Neuronal stem cell (in vitro differentiated cells): ENCODE measurements at regions not wholly inside any gene's neighbourhood (a gene's known extent, or its start where the extent isn't known, plus 50 kb on each side); places are given as distances from the start of the nearest gene placed in this dataset.

Source experiments
- DNase-seq: peaks from one replicate; pipeline ENCODE4 v3.0.0-alpha.2; 2013; ENCODE audit warnings: low spot score
- H2AFZ ChIP-seq: one replicate; pipeline ENCODE4 v1.6.1; 2013; ENCODE audit warnings: mild to moderate bottlenecking, low read length, inconsistent platforms
- H2AK5ac ChIP-seq: 2 replicates; pipeline ENCODE4 v1.6.1; 2013; ENCODE audit warnings: low read depth, mild to moderate bottlenecking, inconsistent platforms, low read length, moderate library complexity, mixed read lengths
- H2BK120ac ChIP-seq: 2 replicates; pipeline ENCODE4 v1.6.1; 2013; ENCODE audit warnings: low read depth, mild to moderate bottlenecking, inconsistent platforms, low read length, moderate library complexity, mixed read lengths
- H2BK12ac ChIP-seq: one replicate; pipeline ENCODE4 v1.6.1; 2013; ENCODE audit warnings: low read length, inconsistent platforms
- H2BK15ac ChIP-seq: 2 replicates; pipeline ENCODE4 v1.6.1; 2013; ENCODE audit warnings: mild to moderate bottlenecking, low read length, inconsistent platforms, mixed read lengths
- H2BK5ac ChIP-seq: one replicate; pipeline ENCODE4 v1.6.1; 2013; ENCODE audit warnings: inconsistent platforms, mild to moderate bottlenecking, low read length, moderate library complexity
- H3K14ac ChIP-seq: one replicate; pipeline ENCODE4 v1.6.1; 2013; ENCODE audit warnings: low read length, inconsistent platforms
- H3K18ac ChIP-seq: 2 replicates; pipeline ENCODE4 v1.6.1; 2013; ENCODE audit warnings: low read length, inconsistent platforms
- H3K23ac ChIP-seq: 2 replicates; pipeline ENCODE4 v1.6.1; 2013; ENCODE audit warnings: low read depth, mild to moderate bottlenecking, mixed read lengths, low read length, inconsistent platforms; ENCODE audit not compliant: poor library complexity
- H3K27ac ChIP-seq: replicated peaks from 3 replicates; pipeline ENCODE4 v1.5.1; 2013; ENCODE audit warnings: low read length, inconsistent platforms
- H3K27me3 ChIP-seq, 3 experiments: 2 replicates each; pipeline ENCODE4 v1.6.1; 2013; ENCODE audit warnings: low read length in 3 of 3, mild to moderate bottlenecking in 2 of 3, inconsistent platforms in 1 of 3, low read depth in 1 of 3, mixed read lengths in 1 of 3, moderate library complexity in 1 of 3; ENCODE audit not compliant: control insufficient read depth in 3 of 3, insufficient read depth in 3 of 3
- H3K36me3 ChIP-seq, 2 donors: replicated peaks in 1 of 2; 2 replicates each; pipeline ENCODE4 v1.6.1; 2013; ENCODE audit warnings: low read length in 2 of 2; ENCODE audit not compliant: control insufficient read depth in 2 of 2, insufficient read depth in 2 of 2
- H3K4ac ChIP-seq: 2 replicates; pipeline ENCODE4 v1.6.1; 2013; ENCODE audit warnings: inconsistent platforms, mild to moderate bottlenecking, low read length, moderate library complexity
- H3K4me1 ChIP-seq, 2 donors: 1 replicate in 1 of 2; 2 replicates in 1 of 2; pipeline ENCODE4 v1.6.1; 2013; ENCODE audit warnings: low read length in 2 of 2, low read depth in 1 of 2; ENCODE audit not compliant: control insufficient read depth in 2 of 2, insufficient read depth in 1 of 2
- H3K4me2 ChIP-seq: one replicate; pipeline ENCODE4 v1.6.1; 2013; ENCODE audit warnings: mild to moderate bottlenecking, low read length, inconsistent platforms; ENCODE audit not compliant: insufficient read depth, poor library complexity, severe bottlenecking
- H3K4me3 ChIP-seq, 2 donors: 2 replicates each; pipeline ENCODE4 v1.5.1; 2013; ENCODE audit warnings: low read length in 2 of 2, mild to moderate bottlenecking in 2 of 2, inconsistent platforms in 1 of 2, moderate library complexity in 1 of 2
- H3K79me1 ChIP-seq: one replicate; pipeline ENCODE4 v1.6.1; 2013; ENCODE audit warnings: low read depth, mild to moderate bottlenecking, inconsistent platforms, low read length, moderate library complexity
- H3K9ac ChIP-seq: one replicate; pipeline ENCODE4 v1.6.1; 2013; ENCODE audit warnings: mild to moderate bottlenecking, low read depth, low read length, inconsistent platforms; ENCODE audit not compliant: poor library complexity
- H3K9me3 ChIP-seq, 2 donors: replicated peaks in 1 of 2; 2 replicates each; pipeline versions ENCODE3 to v1.6.1; 2013; ENCODE audit warnings: low read length in 2 of 2, mild to moderate bottlenecking in 2 of 2, inconsistent platforms in 1 of 2, low read depth in 1 of 2, mixed read lengths in 1 of 2, moderate library complexity in 1 of 2; ENCODE audit not compliant: control insufficient read depth in 2 of 2, insufficient read depth in 1 of 2
- H4K8ac ChIP-seq: one replicate; pipeline ENCODE4 v1.6.1; 2013; ENCODE audit warnings: low read depth, mild to moderate bottlenecking, inconsistent platforms, low read length, moderate library complexity
- H4K91ac ChIP-seq: one replicate; pipeline ENCODE4 v1.6.1; 2013; ENCODE audit warnings: low read length, low read depth, mild to moderate bottlenecking, inconsistent platforms; ENCODE audit not compliant: poor library complexity
- WGBS, 2 donors: extraction: QIAGEN DNeasy Blood & Tissue Kit; methylation state at CpG; one replicate each; pipeline ENCODE4 v1.1.7; 2013; ENCODE audit warnings: missing lambda C conversion rate in 2 of 2, mixed read lengths in 1 of 2; ENCODE audit not compliant: insufficient read length in 2 of 2, insufficient replicate concordance in 1 of 2; ENCODE audit errors: extremely low coverage in 2 of 2; 5-methylcytosine and 5-hydroxymethylcytosine counted together

DNA sequence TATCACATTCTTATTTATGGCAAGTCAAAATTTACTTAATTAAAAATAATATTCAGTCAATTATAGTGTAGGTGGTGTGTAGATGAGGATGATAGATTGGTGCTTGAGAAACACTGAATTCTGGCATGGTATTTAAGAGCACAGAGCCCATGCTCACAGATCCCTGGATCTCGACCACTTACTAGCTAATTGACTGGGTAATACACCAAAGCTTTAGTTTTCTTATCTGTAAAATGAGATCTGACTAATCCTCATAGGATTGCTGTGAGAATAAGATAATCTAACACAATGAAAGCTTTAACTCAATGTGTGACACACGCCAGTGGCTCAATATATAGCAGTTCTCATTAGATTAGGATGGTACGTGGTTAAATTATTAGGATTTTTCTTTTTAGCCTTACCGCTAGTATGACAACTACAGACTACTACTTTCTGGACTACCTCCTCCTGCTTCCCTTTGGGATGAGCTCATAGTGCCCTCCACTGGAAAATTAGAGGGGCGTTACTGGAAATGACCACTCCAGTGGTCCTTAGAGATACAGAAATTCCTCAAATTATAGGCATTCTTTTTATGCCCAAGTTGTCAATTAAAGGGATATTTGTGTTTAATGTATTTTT is 482.8 kb upstream of the TBX3 start:
- no peaks in the 10 kb centered on the region for H3K79me1 ChIP-seq
- H3K23ac ChIP-seq, result no peak overlapping the region
- H3K9me3 ChIP-seq, result no peaks in the 10 kb centered on the region
- no peak overlapping the region for H2BK12ac ChIP-seq
- no peak overlapping the region for H3K18ac ChIP-seq
- no peak overlapping the region for H2AK5ac ChIP-seq
- H3K4me2 ChIP-seq, result no peak overlapping the region
- peaks cover 0 to 4% of the 10 kb centered on the region in 2 donors for H3K4me1 ChIP-seq
- H3K27ac ChIP-seq, result no peak overlapping the region
- H3K4me3 ChIP-seq, result no peak overlapping the region
- H4K8ac ChIP-seq, result no peak overlapping the region
- no peak overlapping the region for H2BK15ac ChIP-seq
- H3K14ac ChIP-seq, result no peak overlapping the region
- no peak overlapping the region for H3K4ac ChIP-seq
- no peak overlapping the region for H4K91ac ChIP-seq
- H3K36me3 ChIP-seq, result no peaks in the 10 kb centered on the region
- DNase-seq, result no peak
- no peak overlapping the region for H2AFZ ChIP-seq
- no peak overlapping the region for H2BK5ac ChIP-seq
- H2BK120ac ChIP-seq, result no peak overlapping the region
- no peaks in the 10 kb centered on the region for H3K27me3 ChIP-seq
- no CpG with 5 or more reads among the region's 5 CpGs for WGBS, 2 donors
- H3K9ac ChIP-seq, result no peak overlapping the region

GRCh38 chr12:115163710-115164109 is 479.7 kb upstream of the TBX3 start:
- Histone ChIP-seq H2AFZ (no peak overlapping the region), H3K27me3 (no peaks in the 10 kb centered on the region), H2BK120ac (no peak overlapping the region), H3K27ac (no peak overlapping the region), H2BK5ac (no peak overlapping the region), H3K79me1 (no peaks in the 10 kb centered on the region), H3K4ac (no peak overlapping the region), H3K36me3 (no peaks in the 10 kb centered on the region), H3K14ac (no peak overlapping the region), H3K23ac (no peak overlapping the region), H3K4me1 (peaks cover 0 to 4% of the 10 kb centered on the region in 2 donors), H4K91ac (no peak overlapping the region), H2BK12ac (no peak overlapping the region), H3K4me2 (no peak overlapping the region), H3K9ac (no peak overlapping the region), H2BK15ac (no peak overlapping the region), H3K18ac (no peak overlapping the region), H4K8ac (no peak overlapping the region), H3K4me3 (no peak overlapping the region), H2AK5ac (no peak overlapping the region), H3K9me3 (no peaks in the 10 kb centered on the region)
- DNase-seq, result peak; percentile 59
- WGBS, 2 donors, result no CpG with 5 or more reads among the region's 8 CpGs

DNA sequence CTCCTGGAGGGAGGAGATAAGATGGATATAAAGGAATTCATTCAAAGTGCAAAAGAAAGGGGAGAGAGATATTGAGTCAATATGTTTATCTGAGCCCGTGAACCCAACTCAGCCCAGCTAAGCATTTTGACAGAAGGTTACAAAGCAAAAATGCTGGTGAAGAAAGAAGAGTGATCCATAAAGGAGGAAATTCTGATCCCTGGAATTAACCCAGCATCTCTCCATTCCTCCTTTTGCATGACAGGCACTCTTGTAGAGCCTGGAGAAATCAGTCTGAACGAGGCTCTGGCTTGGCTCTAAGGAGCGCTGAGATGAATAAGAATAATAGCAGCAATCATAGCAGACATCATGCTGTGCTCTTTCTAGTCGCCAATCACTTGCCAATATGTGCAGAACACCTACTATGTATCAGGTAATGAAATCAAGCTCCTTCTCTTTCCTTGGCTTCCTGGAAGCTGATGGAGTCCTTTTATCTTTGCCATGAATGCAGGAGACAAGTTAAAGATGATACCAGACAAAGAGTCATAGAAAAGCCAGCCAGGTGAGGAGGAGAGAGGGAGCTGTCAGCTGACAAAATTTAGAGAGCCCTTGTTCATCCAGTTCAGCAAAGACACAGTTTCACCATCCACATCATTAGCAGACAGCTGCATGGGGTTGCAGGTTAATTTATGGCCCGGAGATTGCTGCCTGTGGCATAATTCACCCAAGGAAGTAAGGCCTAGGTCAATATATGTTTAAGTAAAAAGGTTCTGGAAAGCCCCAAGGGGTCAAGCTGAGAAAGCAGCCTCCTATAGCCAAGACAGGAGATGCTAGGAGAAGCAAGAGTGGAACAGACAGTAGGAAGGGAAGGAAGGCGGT is 476.5 kb upstream of the TBX3 start:
- no CpG with 5 or more reads among the region's 6 CpGs for WGBS, 2 donors
- H4K91ac ChIP-seq, result no peak overlapping the region
- no peak overlapping the region for H3K4me2 ChIP-seq
- no peak overlapping the region for H3K23ac ChIP-seq
- H2AK5ac ChIP-seq, result no peak overlapping the region
- H3K4me1 ChIP-seq, result peaks cover 0 to 4% of the 10 kb centered on the region in 2 donors
- H3K4me3 ChIP-seq, result no peak overlapping the region
- H2BK120ac ChIP-seq, result no peak overlapping the region
- no peaks in the 10 kb centered on the region for H3K9me3 ChIP-seq
- H2BK5ac ChIP-seq, result no peak overlapping the region
- no peak overlapping the region for H3K14ac ChIP-seq
- no peak overlapping the region for H3K4ac ChIP-seq
- DNase-seq, result no peak
- no peaks in the 10 kb centered on the region for H3K36me3 ChIP-seq
- H2BK15ac ChIP-seq, result no peak overlapping the region
- no peaks in the 10 kb centered on the region for H3K27me3 ChIP-seq
- no peak overlapping the region for H3K9ac ChIP-seq
- no peaks in the 10 kb centered on the region for H3K79me1 ChIP-seq
- H3K27ac ChIP-seq, result no peak overlapping the region
- H4K8ac ChIP-seq, result no peak overlapping the region
- H3K18ac ChIP-seq, result no peak overlapping the region
- no peak overlapping the region for H2BK12ac ChIP-seq
- no peak overlapping the region for H2AFZ ChIP-seq

DNA sequence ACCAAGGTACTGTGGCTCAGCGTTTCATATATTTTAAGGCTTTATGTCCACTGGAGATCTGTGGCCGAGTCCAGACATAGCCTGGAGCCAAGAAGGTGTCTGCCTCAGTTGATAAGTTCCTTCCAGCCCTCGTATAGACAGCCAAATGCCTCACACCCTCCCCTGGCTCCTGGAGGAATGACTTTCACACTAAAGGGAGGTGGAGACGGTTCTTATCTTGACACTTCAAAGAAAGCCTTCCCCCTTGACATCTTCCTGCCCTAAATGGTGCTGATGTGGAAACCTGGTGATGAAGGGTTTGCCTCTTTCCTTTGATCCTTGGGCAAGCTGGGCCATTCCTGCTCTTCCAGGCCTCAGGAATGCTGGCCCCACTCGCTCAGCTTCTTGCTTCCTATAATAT is 474.8 kb upstream of the TBX3 start:
- Histone ChIP-seq H3K9me3 (no peaks in the 10 kb centered on the region), H2BK12ac (no peak overlapping the region), H2BK5ac (no peak overlapping the region), H3K4ac (no peak overlapping the region), H4K91ac (no peak overlapping the region), H3K18ac (no peak overlapping the region), H3K27ac (no peak overlapping the region), H2BK120ac (no peak overlapping the region), H2BK15ac (no peak overlapping the region), H2AK5ac (no peak overlapping the region), H3K14ac (no peak overlapping the region), H3K4me3 (no peak overlapping the region), H3K4me1 (peaks cover 0 to 2% of the 10 kb centered on the region in 2 donors), H3K23ac (no peak overlapping the region), H3K36me3 (no peaks in the 10 kb centered on the region), H2AFZ (no peak overlapping the region), H3K9ac (no peak overlapping the region), H4K8ac (no peak overlapping the region), H3K79me1 (no peaks in the 10 kb centered on the region), H3K4me2 (no peak overlapping the region), H3K27me3 (no peaks in the 10 kb centered on the region)
- WGBS, 2 donors, result no CpG with 5 or more reads among the region's 5 CpGs
- DNase-seq, result no peak
